Glutamatergic neuron (in vitro differentiated cells): ENCODE measurements at regions not wholly inside any gene's neighbourhood (a gene's known extent, or its start where the extent isn't known, plus 50 kb on each side); places are given as distances from the start of the nearest gene placed in this dataset.

Experiments
- DNase-seq: peaks from one replicate; pipeline ENCODE4 v3.0.0; 2022
- H3K27ac Mint-ChIP-seq: one replicate; pipeline ENCODE4 v1.8.0; 2020; ENCODE audit warnings: mild to moderate bottlenecking, mixed read lengths, inconsistent platforms; ENCODE audit not compliant: unreplicated experiment
- H3K27me3 Mint-ChIP-seq: one replicate; pipeline ENCODE4 v1.8.0; 2020; ENCODE audit warnings: mild to moderate bottlenecking, moderate library complexity, mixed read lengths, inconsistent platforms; ENCODE audit not compliant: unreplicated experiment
- H3K36me3 Mint-ChIP-seq: one replicate; pipeline ENCODE4 v1.8.0; 2020; ENCODE audit warnings: mild to moderate bottlenecking, mixed read lengths, inconsistent platforms; ENCODE audit not compliant: unreplicated experiment
- H3K4me1 Mint-ChIP-seq: one replicate; pipeline ENCODE4 v1.8.0; 2020; ENCODE audit warnings: mild to moderate bottlenecking, low read depth, mixed read lengths, inconsistent platforms; ENCODE audit not compliant: unreplicated experiment
- H3K4me3 Mint-ChIP-seq: one replicate; pipeline ENCODE4 v1.8.0; 2020; ENCODE audit warnings: mild to moderate bottlenecking, mixed read lengths, inconsistent platforms; ENCODE audit not compliant: unreplicated experiment
- H3K9me3 Mint-ChIP-seq: one replicate; pipeline ENCODE4 v1.8.0; 2020; ENCODE audit warnings: mild to moderate bottlenecking, moderate library complexity, mixed read lengths, inconsistent platforms; ENCODE audit not compliant: unreplicated experiment
- CTCF ChIP-seq: fragments of 200-600 bp; sonication (generic); IDR thresholded peaks from one replicate; pipeline ENCODE4 v1.5.0; 2021; ENCODE audit not compliant: partially characterized antibody, unreplicated experiment

- H3K4me3 Mint-ChIP-seq, result no peak overlapping the region
- H3K27ac Mint-ChIP-seq, result no peak overlapping the region
- H3K9me3 Mint-ChIP-seq, result no peaks in the 10 kb centered on the region
Measured at GRCh38 chr18:54714851-54715250, 113.4 kb upstream of the RAB27B start.

GRCh38 chr18:54716586-54716985 is 111.7 kb upstream of the RAB27B start:
- no peak for DNase-seq
- no peak overlapping the region for H3K4me3 Mint-ChIP-seq
- no peaks in the 10 kb centered on the region for H3K36me3 Mint-ChIP-seq
- no peaks in the 10 kb centered on the region for H3K9me3 Mint-ChIP-seq
- no peak overlapping the region for H3K27ac Mint-ChIP-seq
- TF ChIP-seq CTCF, result no peak
- H3K4me1 Mint-ChIP-seq, result no peaks in the 10 kb centered on the region
- no peaks in the 10 kb centered on the region for H3K27me3 Mint-ChIP-seq

More at GRCh38 chr18:54714851-54715250, 113.4 kb upstream of the RAB27B start:
- Mint-ChIP-seq H3K27me3 (no peaks in the 10 kb centered on the region), H3K36me3 (no peaks in the 10 kb centered on the region), H3K4me1 (no peaks in the 10 kb centered on the region)
- TF ChIP-seq CTCF, result no peak
- DNase-seq, result no peak

GRCh38 chr18:54717673-54718407 is 110.4 kb upstream of the RAB27B start:
- no peak overlapping the region for H3K27ac Mint-ChIP-seq
- no peak overlapping the region for H3K4me3 Mint-ChIP-seq
- no peaks in the 10 kb centered on the region for H3K4me1 Mint-ChIP-seq
- H3K9me3 Mint-ChIP-seq, result no peaks in the 10 kb centered on the region
- H3K27me3 Mint-ChIP-seq, result peaks cover 3% of the 10 kb centered on the region
- no peaks in the 10 kb centered on the region for H3K36me3 Mint-ChIP-seq
- no peak for TF ChIP-seq CTCF
- DNase-seq, result peak; percentile 61

- Mint-ChIP-seq H3K36me3 (no peaks in the 10 kb centered on the region), H3K4me1 (no peaks in the 10 kb centered on the region), H3K27me3 (peaks cover 3% of the 10 kb centered on the region), H3K27ac (no peak overlapping the region), H3K9me3 (no peaks in the 10 kb centered on the region), H3K4me3 (no peak overlapping the region)
- DNase-seq, result no peak
- no peak for TF ChIP-seq CTCF
Measured at GRCh38 chr18:54718408-54718773, 109.9 kb upstream of the RAB27B start.

GRCh38 chr18:54720620-54721019 is 107.7 kb upstream of the RAB27B start:
- Mint-ChIP-seq H3K4me3 (no peak overlapping the region), H3K27ac (no peak overlapping the region), H3K36me3 (no peaks in the 10 kb centered on the region), H3K4me1 (no peaks in the 10 kb centered on the region), H3K9me3 (no peaks in the 10 kb centered on the region), H3K27me3 (peaks cover 3% of the 10 kb centered on the region)
- DNase-seq, result no peak
- no peak for TF ChIP-seq CTCF
